Type B pancreatic cell (in vitro differentiated cells): ENCODE measurements at regions not wholly inside any gene's neighbourhood (a gene's known extent, or its start where the extent isn't known, plus 50 kb on each side); places are given as distances from the start of the nearest gene placed in this dataset.

Experiments used
- DNase-seq: peaks from one replicate; pipeline ENCODE4 v3.0.0; 2021; ENCODE audit warnings: mixed read lengths; ENCODE audit not compliant: unreplicated experiment; ENCODE audit errors: extremely low spot score
- H3K27ac Mint-ChIP-seq: 2 replicates; pipeline ENCODE4 v1.8.0; 2021; ENCODE audit warnings: mild to moderate bottlenecking, mixed read lengths
- H3K27me3 Mint-ChIP-seq: 2 replicates; pipeline ENCODE4 v1.8.0; 2021; ENCODE audit warnings: mixed read lengths
- H3K36me3 Mint-ChIP-seq: 2 replicates; pipeline ENCODE4 v1.8.0; 2021; ENCODE audit warnings: mixed read lengths
- H3K4me1 Mint-ChIP-seq: one replicate; pipeline ENCODE4 v1.8.0; 2021; ENCODE audit warnings: mixed read lengths; ENCODE audit not compliant: unreplicated experiment
- H3K4me3 Mint-ChIP-seq: 2 replicates; pipeline ENCODE4 v1.8.0; 2021; ENCODE audit warnings: mild to moderate bottlenecking, mixed read lengths
- H3K9me3 Mint-ChIP-seq: 2 replicates; pipeline ENCODE4 v1.8.0; 2021; ENCODE audit warnings: mixed read lengths
- CTCF ChIP-seq: fragments of 200-600 bp; sonication (generic); conservative IDR thresholded peaks from 2 replicates; pipeline ENCODE4 v1.5.0; 2021; ENCODE audit warnings: antibody characterized with exemption, mild to moderate bottlenecking

- no peak for TF ChIP-seq CTCF
- Mint-ChIP-seq H3K4me3 (no peak overlapping the region), H3K9me3 (peaks cover 7% of the 10 kb centered on the region), H3K36me3 (no peaks in the 10 kb centered on the region), H3K27ac (no peak overlapping the region), H3K27me3 (peaks cover 6% of the 10 kb centered on the region), H3K4me1 (peaks cover 3% of the 10 kb centered on the region)
- DNase-seq = no peak
Observed at GRCh38 chr21:35325953-35326352, 276.9 kb upstream of the RUNX1 start.

GRCh38 chr21:35324372-35325220, 275.5 kb upstream of the RUNX1 start:
- H3K27ac Mint-ChIP-seq = no peak overlapping the region
- no peak for TF ChIP-seq CTCF
- peaks cover 7% of the 10 kb centered on the region for H3K9me3 Mint-ChIP-seq
- peaks cover 9% of the 10 kb centered on the region for H3K27me3 Mint-ChIP-seq
- no peaks in the 10 kb centered on the region for H3K36me3 Mint-ChIP-seq
- H3K4me3 Mint-ChIP-seq = no peak overlapping the region
- no peak for DNase-seq
- peaks cover 6% of the 10 kb centered on the region for H3K4me1 Mint-ChIP-seq

DNA sequence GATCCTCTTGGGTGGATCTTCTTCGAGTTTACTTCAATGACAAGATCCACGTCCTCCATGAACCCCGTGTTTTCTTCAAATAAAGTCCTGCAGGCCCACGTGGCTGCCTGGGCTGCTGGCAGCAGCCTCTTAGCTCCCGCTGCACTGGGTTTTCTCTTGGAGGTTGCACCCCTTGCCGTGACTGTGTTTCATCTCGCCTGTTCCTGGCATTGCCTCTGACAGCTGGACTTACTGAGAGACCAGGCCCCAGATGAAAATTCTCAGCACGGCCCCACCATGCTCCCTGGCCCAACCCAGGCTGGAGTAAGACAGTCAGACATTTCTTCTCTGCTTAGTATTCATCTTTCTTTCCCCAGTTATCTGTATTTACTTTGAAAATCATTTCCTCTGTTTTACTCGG, 274.8 kb upstream of the RUNX1 start:
- no peak overlapping the region for H3K4me3 Mint-ChIP-seq
- H3K27ac Mint-ChIP-seq = no peak overlapping the region
- H3K9me3 Mint-ChIP-seq = peaks cover 7% of the 10 kb centered on the region

DNA sequence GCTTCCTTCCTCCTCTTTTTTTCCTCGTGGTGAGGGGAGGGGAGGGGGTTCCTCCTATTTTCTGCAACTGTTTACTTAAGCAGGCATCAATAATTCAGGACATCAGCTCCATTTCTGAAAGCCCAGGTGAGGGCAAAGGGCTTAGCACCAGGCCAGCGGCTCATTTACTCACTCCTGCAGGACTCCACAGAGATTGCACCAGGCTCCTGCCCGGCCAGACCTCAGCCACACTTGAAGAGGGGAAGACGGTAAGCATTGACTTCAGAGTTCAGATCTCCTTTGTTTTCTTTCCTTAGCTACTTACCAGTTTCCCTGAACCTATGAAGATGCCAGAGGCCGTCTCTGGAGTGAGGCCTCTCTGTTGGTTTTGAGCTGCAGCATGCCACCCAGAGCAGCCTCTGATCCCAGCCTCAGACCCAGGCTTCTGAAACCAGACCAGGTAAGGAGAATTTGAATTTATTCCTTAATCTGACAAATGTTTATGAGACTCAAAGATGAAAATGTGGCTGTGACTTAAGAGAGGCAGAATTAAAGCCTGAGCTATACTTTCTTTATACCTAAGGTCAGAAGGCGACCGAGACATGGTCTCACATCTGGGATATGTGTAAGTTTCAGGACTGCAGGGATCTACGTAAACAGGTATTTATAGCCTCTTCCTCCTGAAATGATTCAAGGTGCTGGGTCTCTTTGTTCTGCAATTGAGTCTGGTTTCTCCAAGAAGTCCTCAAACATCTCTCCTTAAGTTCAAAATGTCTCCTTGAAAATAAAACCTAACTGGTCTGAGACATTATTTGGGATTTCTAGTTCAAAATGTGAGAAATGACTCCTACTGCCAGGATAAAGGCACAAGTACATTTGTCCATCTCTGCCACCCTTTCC, 272.5 kb upstream of the RUNX1 start:
- Mint-ChIP-seq H3K36me3 (no peaks in the 10 kb centered on the region), H3K9me3 (peaks cover 7% of the 10 kb centered on the region), H3K27ac (no peak overlapping the region), H3K27me3 (peaks cover 9% of the 10 kb centered on the region), H3K4me3 (no peak overlapping the region), H3K4me1 (peaks cover 6% of the 10 kb centered on the region)
- DNase-seq = no peak
- TF ChIP-seq CTCF = no peak

More for the DNA sequence above, 274.8 kb upstream of the RUNX1 start:
- Mint-ChIP-seq H3K27me3 (peaks cover 9% of the 10 kb centered on the region), H3K36me3 (no peaks in the 10 kb centered on the region), H3K4me1 (peaks cover 6% of the 10 kb centered on the region)
- DNase-seq = no peak
- no peak for TF ChIP-seq CTCF

GRCh38 chr21:35319684-35320283, 270.7 kb upstream of the RUNX1 start:
- Mint-ChIP-seq H3K27ac (no peak overlapping the region), H3K9me3 (peaks cover 7% of the 10 kb centered on the region), H3K27me3 (peaks cover 13% of the 10 kb centered on the region), H3K4me3 (no peak overlapping the region), H3K36me3 (no peaks in the 10 kb centered on the region), H3K4me1 (peaks cover 10% of the 10 kb centered on the region)
- no peak for DNase-seq
- TF ChIP-seq CTCF = no peak
